H1 (cell line): ENCODE measurements at regions not wholly inside any gene's neighbourhood (a gene's known extent, or its start where the extent isn't known, plus 50 kb on each side); places are given as distances from the start of the nearest gene placed in this dataset.

ENCODE experiments used
- CTBP2 ChIP-seq: IDR thresholded peaks from 2 replicates; pipeline ENCODE4 v1.7.0; 2011; ENCODE audit warnings: borderline replicate concordance, mild to moderate bottlenecking, moderate library complexity, mixed read lengths, low read length; ENCODE audit not compliant: insufficient read depth, insufficient read length
- CTCF ChIP-seq, 3 experiments: IDR thresholded peaks; 1 replicate in 2 of 3; 2 replicates in 1 of 3; pipeline versions ENCODE4 v1.5.1 to v1.6.1; 2011; ENCODE audit warnings: low read length in 3 of 3, mild to moderate bottlenecking in 3 of 3, inconsistent platforms in 2 of 3, low read depth in 1 of 3, moderate library complexity in 1 of 3; ENCODE audit not compliant: insufficient read depth in 1 of 3; ENCODE audit errors: control extremely low read depth in 1 of 3
- GABPA ChIP-seq: IDR thresholded peaks from 2 replicates; pipeline ENCODE4 v1.6.1; 2011; ENCODE audit warnings: mild to moderate bottlenecking, low read length, moderate library complexity, borderline replicate concordance; ENCODE audit not compliant: insufficient read depth
- HDAC2 ChIP-seq, 2 experiments: fragments of 300-600 bp in 1 of 2; sonication (generic) in 1 of 2; IDR thresholded peaks; 2 replicates each; pipeline ENCODE4 v1.6.1; 2011 to 2012; ENCODE audit warnings: low read depth in 2 of 2, low read length in 2 of 2, mild to moderate bottlenecking in 2 of 2, moderate library complexity in 2 of 2, borderline replicate concordance in 1 of 2, inconsistent platforms in 1 of 2
- PHF8 ChIP-seq: fragments of 200-600 bp; sonication (generic); conservative IDR thresholded peaks from 2 replicates; pipeline ENCODE4 v1.7.1; 2012; ENCODE audit warnings: low read depth, mild to moderate bottlenecking, inconsistent platforms, low read length, moderate library complexity
- POU5F1 ChIP-seq: IDR thresholded peaks from 2 replicates; pipeline ENCODE4 v1.6.1; 2011; ENCODE audit warnings: low read depth, mild to moderate bottlenecking, low read length, moderate library complexity
- TBP ChIP-seq: IDR thresholded peaks from 2 replicates; pipeline ENCODE4 v1.6.1; 2011; ENCODE audit warnings: low read depth, low read length, improper control_type of control experiment
- YY1 ChIP-seq: IDR thresholded peaks from 2 replicates; pipeline ENCODE4 v1.6.1; 2011; ENCODE audit warnings: low read depth, mild to moderate bottlenecking, low read length
- TF ChIP-seq, protein P1 (sequence below): fragments of 300-600 bp; sonication (generic); IDR thresholded peaks from 2 replicates; pipeline ENCODE4 v1.7.1; 2012; ENCODE audit warnings: low read length, moderate library complexity, mild to moderate bottlenecking, inconsistent platforms; ENCODE audit not compliant: insufficient replicate concordance

DNA sequence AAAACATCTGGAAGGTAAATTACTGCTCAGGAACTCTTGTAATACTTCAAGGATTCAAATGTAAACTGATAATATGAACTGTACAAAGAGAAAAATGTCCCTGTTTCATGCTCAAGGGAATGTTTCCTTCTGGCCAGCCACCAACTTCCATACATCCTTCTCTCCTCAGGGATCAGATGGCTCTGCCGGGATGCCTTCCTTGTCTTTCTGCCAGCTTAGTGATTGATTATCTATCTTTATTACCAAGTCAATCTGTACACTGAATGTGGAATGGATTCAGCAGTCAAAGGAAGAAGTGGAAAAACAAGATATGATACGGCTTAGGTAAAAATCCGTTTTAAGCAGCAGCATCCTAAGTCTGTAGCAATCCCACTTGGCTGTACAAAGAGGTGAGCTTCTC is 178.3 kb downstream of the PTN start (continued):
- TF ChIP-seq, protein P1, sequence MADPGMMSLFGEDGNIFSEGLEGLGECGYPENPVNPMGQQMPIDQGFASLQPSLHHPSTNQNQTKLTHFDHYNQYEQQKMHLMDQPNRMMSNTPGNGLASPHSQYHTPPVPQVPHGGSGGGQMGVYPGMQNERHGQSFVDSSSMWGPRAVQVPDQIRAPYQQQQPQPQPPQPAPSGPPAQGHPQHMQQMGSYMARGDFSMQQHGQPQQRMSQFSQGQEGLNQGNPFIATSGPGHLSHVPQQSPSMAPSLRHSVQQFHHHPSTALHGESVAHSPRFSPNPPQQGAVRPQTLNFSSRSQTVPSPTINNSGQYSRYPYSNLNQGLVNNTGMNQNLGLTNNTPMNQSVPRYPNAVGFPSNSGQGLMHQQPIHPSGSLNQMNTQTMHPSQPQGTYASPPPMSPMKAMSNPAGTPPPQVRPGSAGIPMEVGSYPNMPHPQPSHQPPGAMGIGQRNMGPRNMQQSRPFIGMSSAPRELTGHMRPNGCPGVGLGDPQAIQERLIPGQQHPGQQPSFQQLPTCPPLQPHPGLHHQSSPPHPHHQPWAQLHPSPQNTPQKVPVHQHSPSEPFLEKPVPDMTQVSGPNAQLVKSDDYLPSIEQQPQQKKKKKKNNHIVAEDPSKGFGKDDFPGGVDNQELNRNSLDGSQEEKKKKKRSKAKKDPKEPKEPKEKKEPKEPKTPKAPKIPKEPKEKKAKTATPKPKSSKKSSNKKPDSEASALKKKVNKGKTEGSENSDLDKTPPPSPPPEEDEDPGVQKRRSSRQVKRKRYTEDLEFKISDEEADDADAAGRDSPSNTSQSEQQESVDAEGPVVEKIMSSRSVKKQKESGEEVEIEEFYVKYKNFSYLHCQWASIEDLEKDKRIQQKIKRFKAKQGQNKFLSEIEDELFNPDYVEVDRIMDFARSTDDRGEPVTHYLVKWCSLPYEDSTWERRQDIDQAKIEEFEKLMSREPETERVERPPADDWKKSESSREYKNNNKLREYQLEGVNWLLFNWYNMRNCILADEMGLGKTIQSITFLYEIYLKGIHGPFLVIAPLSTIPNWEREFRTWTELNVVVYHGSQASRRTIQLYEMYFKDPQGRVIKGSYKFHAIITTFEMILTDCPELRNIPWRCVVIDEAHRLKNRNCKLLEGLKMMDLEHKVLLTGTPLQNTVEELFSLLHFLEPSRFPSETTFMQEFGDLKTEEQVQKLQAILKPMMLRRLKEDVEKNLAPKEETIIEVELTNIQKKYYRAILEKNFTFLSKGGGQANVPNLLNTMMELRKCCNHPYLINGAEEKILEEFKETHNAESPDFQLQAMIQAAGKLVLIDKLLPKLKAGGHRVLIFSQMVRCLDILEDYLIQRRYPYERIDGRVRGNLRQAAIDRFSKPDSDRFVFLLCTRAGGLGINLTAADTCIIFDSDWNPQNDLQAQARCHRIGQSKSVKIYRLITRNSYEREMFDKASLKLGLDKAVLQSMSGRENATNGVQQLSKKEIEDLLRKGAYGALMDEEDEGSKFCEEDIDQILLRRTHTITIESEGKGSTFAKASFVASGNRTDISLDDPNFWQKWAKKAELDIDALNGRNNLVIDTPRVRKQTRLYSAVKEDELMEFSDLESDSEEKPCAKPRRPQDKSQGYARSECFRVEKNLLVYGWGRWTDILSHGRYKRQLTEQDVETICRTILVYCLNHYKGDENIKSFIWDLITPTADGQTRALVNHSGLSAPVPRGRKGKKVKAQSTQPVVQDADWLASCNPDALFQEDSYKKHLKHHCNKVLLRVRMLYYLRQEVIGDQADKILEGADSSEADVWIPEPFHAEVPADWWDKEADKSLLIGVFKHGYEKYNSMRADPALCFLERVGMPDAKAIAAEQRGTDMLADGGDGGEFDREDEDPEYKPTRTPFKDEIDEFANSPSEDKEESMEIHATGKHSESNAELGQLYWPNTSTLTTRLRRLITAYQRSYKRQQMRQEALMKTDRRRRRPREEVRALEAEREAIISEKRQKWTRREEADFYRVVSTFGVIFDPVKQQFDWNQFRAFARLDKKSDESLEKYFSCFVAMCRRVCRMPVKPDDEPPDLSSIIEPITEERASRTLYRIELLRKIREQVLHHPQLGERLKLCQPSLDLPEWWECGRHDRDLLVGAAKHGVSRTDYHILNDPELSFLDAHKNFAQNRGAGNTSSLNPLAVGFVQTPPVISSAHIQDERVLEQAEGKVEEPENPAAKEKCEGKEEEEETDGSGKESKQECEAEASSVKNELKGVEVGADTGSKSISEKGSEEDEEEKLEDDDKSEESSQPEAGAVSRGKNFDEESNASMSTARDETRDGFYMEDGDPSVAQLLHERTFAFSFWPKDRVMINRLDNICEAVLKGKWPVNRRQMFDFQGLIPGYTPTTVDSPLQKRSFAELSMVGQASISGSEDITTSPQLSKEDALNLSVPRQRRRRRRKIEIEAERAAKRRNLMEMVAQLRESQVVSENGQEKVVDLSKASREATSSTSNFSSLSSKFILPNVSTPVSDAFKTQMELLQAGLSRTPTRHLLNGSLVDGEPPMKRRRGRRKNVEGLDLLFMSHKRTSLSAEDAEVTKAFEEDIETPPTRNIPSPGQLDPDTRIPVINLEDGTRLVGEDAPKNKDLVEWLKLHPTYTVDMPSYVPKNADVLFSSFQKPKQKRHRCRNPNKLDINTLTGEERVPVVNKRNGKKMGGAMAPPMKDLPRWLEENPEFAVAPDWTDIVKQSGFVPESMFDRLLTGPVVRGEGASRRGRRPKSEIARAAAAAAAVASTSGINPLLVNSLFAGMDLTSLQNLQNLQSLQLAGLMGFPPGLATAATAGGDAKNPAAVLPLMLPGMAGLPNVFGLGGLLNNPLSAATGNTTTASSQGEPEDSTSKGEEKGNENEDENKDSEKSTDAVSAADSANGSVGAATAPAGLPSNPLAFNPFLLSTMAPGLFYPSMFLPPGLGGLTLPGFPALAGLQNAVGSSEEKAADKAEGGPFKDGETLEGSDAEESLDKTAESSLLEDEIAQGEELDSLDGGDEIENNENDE = no peak
- TF ChIP-seq HDAC2 (IDR thresholded peaks at IDR 0.05; ENCODE audit: borderline replicate concordance in 1 of 2, low read depth in 2 of 2, low read length in 2 of 2) (no peak), PHF8 (no peak), GABPA (no peak), TBP (no peak), CTCF (IDR thresholded peaks at IDR 0.05; ENCODE audit: control extremely low read depth in 1 of 3, insufficient read depth in 1 of 3, low read depth in 1 of 3, low read length in 3 of 3) (no peak), CTBP2 (no peak), POU5F1 (no peak), YY1 (no peak)
